NCI-H2107 (cell line): ENCODE measurements at regions not wholly inside any gene's neighbourhood (a gene's known extent, or its start where the extent isn't known, plus 50 kb on each side); places are given as distances from the start of the nearest gene placed in this dataset.

Source experiments
- DNase-seq: peaks from one replicate; lab custom pipeline; 2025; lab: John Stamatoyannopoulos, UW

GRCh38 chr5:166961913-166962312 lies 1329.5 kb upstream of the WWC1 start:
- DNase-seq: no peak

- DNase-seq: no peak
These were observed 1329.0 kb upstream of the WWC1 start for GRCh38 chr5:166962461-166962860.

GRCh38 chr5:166963596-166963995 lies 1327.8 kb upstream of the WWC1 start:
- DNase-seq: no peak

GRCh38 chr5:166977911-166978422 lies 1313.5 kb upstream of the WWC1 start:
- no peak for DNase-seq

GRCh38 chr5:166979307-166979895 lies 1312.0 kb upstream of the WWC1 start:
- no peak for DNase-seq

GRCh38 chr5:166980666-166981065 lies 1310.8 kb upstream of the WWC1 start:
- no peak for DNase-seq

GRCh38 chr5:166982226-166982625 lies 1309.2 kb upstream of the WWC1 start:
- no peak for DNase-seq

- no peak for DNase-seq
These were observed 1299.8 kb upstream of the WWC1 start for GRCh38 chr5:166991601-166992000.

- DNase-seq: no peak
These were observed 1299.3 kb upstream of the WWC1 start for GRCh38 chr5:166992108-166992507.

- DNase-seq: no peak
These were observed 1298.3 kb upstream of the WWC1 start for GRCh38 chr5:166992874-166993722.

GRCh38 chr5:166994226-166994625 lies 1297.2 kb upstream of the WWC1 start:
- DNase-seq: no peak

GRCh38 chr5:167001246-167001645 lies 1290.2 kb upstream of the WWC1 start:
- DNase-seq: no peak

- DNase-seq: no peak
These were observed 1282.7 kb upstream of the WWC1 start for GRCh38 chr5:167008705-167009104.

- DNase-seq: no peak
These were observed 1280.2 kb upstream of the WWC1 start for GRCh38 chr5:167011196-167011595.

- no peak for DNase-seq
These were observed 1279.1 kb upstream of the WWC1 start for GRCh38 chr5:167012123-167013034.

GRCh38 chr5:167014401-167015056 lies 1276.9 kb upstream of the WWC1 start:
- DNase-seq: no peak

- no peak for DNase-seq
These were observed 1271.0 kb upstream of the WWC1 start for GRCh38 chr5:167020418-167020817.

- DNase-seq: no peak
These were observed 1262.0 kb upstream of the WWC1 start for GRCh38 chr5:167029488-167029887.

GRCh38 chr5:167030500-167031120 lies 1260.8 kb upstream of the WWC1 start:
- no peak for DNase-seq

- DNase-seq: no peak
These were observed 1254.9 kb upstream of the WWC1 start for GRCh38 chr5:167036585-167036984.

- no peak for DNase-seq
These were observed 1242.3 kb upstream of the WWC1 start for GRCh38 chr5:167049043-167049663.
